Left hindlimb (tissue), 1 donor: ENCODE measurements at regions not wholly inside any gene's neighbourhood (a gene's known extent, or its start where the extent isn't known, plus 50 kb on each side); places are given as distances from the start of the nearest gene placed in this dataset.

Experiments used
- DNase-seq: peaks from one replicate; pipeline ENCODE4 v3.0.0-alpha.2; 2018

- DNase-seq = no peak
Observed at GRCh38 chr13:82672248-82672647, 1210.0 kb downstream of the SLITRK1 start.

GRCh38 chr13:82664183-82664582 lies 1218.1 kb downstream of the SLITRK1 start:
- no peak for DNase-seq

- no peak for DNase-seq
Observed at GRCh38 chr13:82661126-82661525, 1221.1 kb downstream of the SLITRK1 start.

GRCh38 chr13:82658811-82659210 lies 1223.5 kb downstream of the SLITRK1 start:
- no peak for DNase-seq

- DNase-seq = no peak
Observed at GRCh38 chr13:82657471-82657870, 1224.8 kb downstream of the SLITRK1 start.

- no peak for DNase-seq
Observed at GRCh38 chr13:82654861-82655855, 1227.1 kb downstream of the SLITRK1 start.

GRCh38 chr13:82654143-82654542 lies 1228.1 kb downstream of the SLITRK1 start:
- no peak for DNase-seq

- no peak for DNase-seq
Observed at GRCh38 chr13:82647540-82647939, 1234.7 kb downstream of the SLITRK1 start.

GRCh38 chr13:82636119-82636518 lies 1246.2 kb downstream of the SLITRK1 start:
- no peak for DNase-seq

- no peak for DNase-seq
Observed at GRCh38 chr13:82634946-82635345, 1247.3 kb downstream of the SLITRK1 start.

- no peak for DNase-seq
Observed at GRCh38 chr13:82627183-82627582, 1255.1 kb downstream of the SLITRK1 start.

- no peak for DNase-seq
Observed at GRCh38 chr13:82625717-82626116, 1256.6 kb downstream of the SLITRK1 start.

GRCh38 chr13:82615043-82615442 lies 1267.2 kb downstream of the SLITRK1 start:
- no peak for DNase-seq

- no peak for DNase-seq
Observed at GRCh38 chr13:82614086-82614485, 1268.2 kb downstream of the SLITRK1 start.

- no peak for DNase-seq
Observed at GRCh38 chr13:82606008-82606407, 1276.3 kb downstream of the SLITRK1 start.

- DNase-seq = no peak
Observed at GRCh38 chr13:82597747-82598146, 1284.5 kb downstream of the SLITRK1 start.

GRCh38 chr13:82593239-82593638 lies 1289.0 kb downstream of the SLITRK1 start:
- no peak for DNase-seq

- no peak for DNase-seq
Observed at GRCh38 chr13:82571653-82572052, 1310.6 kb downstream of the SLITRK1 start.

GRCh38 chr13:82569581-82569980 lies 1312.7 kb downstream of the SLITRK1 start:
- no peak for DNase-seq

- no peak for DNase-seq
Observed at GRCh38 chr13:82566864-82567263, 1315.4 kb downstream of the SLITRK1 start.

- DNase-seq = no peak
Observed at GRCh38 chr13:82565201-82565600, 1317.1 kb downstream of the SLITRK1 start.

- DNase-seq = no peak
Observed at GRCh38 chr13:82560889-82561288, 1321.4 kb downstream of the SLITRK1 start.

- no peak for DNase-seq
Observed at GRCh38 chr13:82522872-82523271, 1359.4 kb downstream of the SLITRK1 start.

- DNase-seq = no peak
Observed at GRCh38 chr13:82506805-82507414, 1375.4 kb downstream of the SLITRK1 start.
